HG03558 (cell line): ENCODE measurements at regions not wholly inside any gene's neighbourhood (a gene's known extent, or its start where the extent isn't known, plus 50 kb on each side); places are given as distances from the start of the nearest gene placed in this dataset.

ENCODE experiments used
- ATAC-seq: cut with Tn5 transposase; IDR thresholded peaks from one replicate; pipeline ENCODE4 v1.9.1; 2021; ENCODE audit warnings: moderate number of reproducible peaks; ENCODE audit not compliant: unreplicated experiment; ENCODE audit errors: extremely low read depth

GRCh38 chr6:121020656-121021055, 313.6 kb downstream of the TBC1D32 start:
- no peak for ATAC-seq

GRCh38 chr6:121008553-121008952, 325.7 kb downstream of the TBC1D32 start:
- no peak for ATAC-seq

DNA sequence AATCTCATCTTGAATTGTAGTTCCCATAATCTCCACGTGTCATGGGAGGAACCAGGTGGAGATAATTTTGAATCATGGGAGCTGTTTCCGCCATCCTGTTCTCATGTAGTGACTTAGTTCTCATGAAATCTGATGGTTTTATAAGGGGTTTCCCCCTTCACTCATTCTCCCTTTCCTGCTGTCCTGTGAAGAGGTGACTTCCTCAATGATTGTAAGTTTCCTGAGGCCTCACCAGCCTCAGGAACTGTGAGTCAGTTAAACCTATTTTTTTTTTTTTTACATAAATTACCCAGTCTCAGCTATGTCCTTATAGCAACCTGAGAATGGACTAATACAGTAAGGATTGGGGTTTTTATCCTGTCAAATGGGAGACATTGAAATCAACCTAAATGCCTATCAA, 328.3 kb downstream of the TBC1D32 start:
- ATAC-seq, result no peak

GRCh38 chr6:121000381-121000780, 333.9 kb downstream of the TBC1D32 start:
- ATAC-seq, result no peak

- no peak for ATAC-seq
Observed at GRCh38 chr6:120996340-120996739, 337.9 kb downstream of the TBC1D32 start.

GRCh38 chr6:120994573-120994967, 339.7 kb downstream of the TBC1D32 start:
- ATAC-seq, result no peak

DNA sequence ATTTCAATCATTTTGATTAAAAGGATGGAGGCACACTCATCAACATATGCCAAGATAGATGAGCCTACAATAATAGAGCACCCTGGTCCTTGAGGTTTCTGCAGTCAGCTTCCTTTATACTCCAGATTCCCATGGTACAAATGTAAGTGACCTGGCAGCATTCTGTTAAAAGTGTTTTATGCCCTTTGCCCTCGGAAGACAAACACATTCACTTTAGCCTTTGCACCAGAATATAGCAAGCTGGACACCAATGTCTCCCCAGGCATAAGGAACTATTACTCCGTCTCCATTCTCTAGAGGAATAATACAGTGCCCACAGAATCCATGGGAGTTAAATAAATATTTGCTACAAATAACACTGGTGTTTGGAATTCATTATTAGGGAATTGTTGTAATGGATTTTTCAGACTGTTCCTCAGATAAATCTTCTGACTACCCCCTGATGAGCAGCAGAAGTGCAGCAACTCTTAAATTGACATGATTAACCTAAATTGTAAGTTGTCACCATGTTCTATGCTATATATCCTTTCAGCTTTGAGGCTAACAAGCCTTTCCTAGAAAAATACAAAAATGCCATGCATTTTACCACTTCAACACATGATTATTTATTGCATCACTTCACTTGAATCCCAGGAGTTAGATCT, 340.2 kb downstream of the TBC1D32 start:
- ATAC-seq, result no peak

- no peak for ATAC-seq
Observed at GRCh38 chr6:120992257-120992656, 342.0 kb downstream of the TBC1D32 start.

DNA sequence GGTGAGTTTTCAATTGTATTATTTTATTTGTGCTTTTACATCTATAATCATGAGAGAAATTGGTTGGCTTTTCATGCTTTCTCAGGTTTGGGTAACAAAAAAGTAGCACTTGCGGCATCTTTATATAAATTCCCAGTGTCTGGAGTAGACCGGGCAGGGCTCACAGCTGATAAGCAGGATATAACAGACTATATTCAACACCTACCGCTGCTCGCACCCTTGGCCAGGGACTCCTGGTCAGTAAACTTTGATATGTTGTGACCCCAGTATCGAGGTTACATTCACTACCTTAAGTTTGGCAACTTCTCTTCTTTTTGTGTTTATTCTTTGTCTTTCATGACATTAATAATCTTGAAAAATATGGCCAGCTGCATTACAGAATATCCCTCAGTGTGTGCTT, 343.4 kb downstream of the TBC1D32 start:
- no peak for ATAC-seq

- no peak for ATAC-seq
Observed at GRCh38 chr6:120981835-120982234, 352.4 kb downstream of the TBC1D32 start.

GRCh38 chr6:120966321-120966720, 368.0 kb downstream of the TBC1D32 start:
- no peak for ATAC-seq

- no peak for ATAC-seq
Observed at GRCh38 chr6:120965814-120966213, 368.5 kb downstream of the TBC1D32 start.

- no peak for ATAC-seq
Observed at GRCh38 chr6:120960761-120961160, 373.5 kb downstream of the TBC1D32 start.

DNA sequence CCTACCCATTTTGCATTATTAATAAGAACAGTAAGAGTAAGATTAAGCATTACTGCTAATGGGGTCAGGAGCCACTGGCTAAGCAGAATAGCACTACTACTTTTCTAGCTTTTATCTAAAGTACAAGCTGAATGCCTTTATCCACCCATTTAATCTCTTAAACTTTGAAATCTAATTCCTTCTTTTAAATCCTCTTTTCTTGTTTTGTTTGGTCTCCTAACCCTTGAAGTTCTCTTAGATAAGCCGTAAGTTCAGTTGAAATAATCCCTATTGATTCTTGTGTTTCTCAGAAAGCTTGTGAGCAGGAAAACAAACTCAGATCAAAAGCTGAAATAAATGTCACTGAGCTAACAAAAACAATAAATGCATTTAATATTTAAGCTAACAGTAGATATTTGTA, 380.2 kb downstream of the TBC1D32 start:
- ATAC-seq, result no peak

- no peak for ATAC-seq
Observed at GRCh38 chr6:120951258-120951657, 383.0 kb downstream of the TBC1D32 start.

GRCh38 chr6:120947111-120947510, 387.2 kb downstream of the TBC1D32 start:
- ATAC-seq, result no peak

DNA sequence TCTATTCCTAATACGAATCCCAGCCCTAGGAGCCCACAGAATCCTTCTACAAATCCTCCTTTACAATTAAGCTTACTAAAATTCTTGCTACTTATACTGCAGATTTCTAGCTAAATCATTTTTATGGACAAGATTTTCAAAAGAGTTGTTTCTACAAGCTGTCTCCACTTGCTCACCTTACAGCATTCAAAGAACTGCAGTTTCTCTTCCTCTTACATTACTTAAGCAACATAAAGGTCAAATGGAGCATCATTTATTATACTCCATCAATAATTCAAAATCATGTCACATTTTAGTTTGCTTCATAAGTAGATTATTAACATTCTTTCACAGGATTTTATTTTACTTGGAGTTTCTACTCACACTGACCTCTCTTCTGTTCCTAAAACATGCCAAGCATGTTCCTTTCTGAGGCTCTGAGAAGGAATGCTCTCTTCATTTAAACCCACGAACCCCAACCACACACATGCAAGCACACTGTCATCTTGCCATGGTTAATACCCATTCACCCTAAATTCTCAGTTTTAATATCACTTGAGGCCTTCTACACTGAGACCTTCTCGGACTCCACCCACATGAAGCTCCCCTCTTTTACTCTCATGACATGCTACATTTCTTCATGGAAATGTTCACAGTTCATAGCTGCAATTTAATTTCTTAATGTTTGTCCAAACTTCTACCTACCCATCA, 388.2 kb downstream of the TBC1D32 start:
- ATAC-seq, result no peak

GRCh38 chr6:120938876-120939472, 395.3 kb downstream of the TBC1D32 start:
- ATAC-seq, result peak; percentile 96

- peak; percentile 15 for ATAC-seq
Observed at GRCh38 chr6:120938164-120938875, 396.0 kb downstream of the TBC1D32 start.

- ATAC-seq, result peak; percentile 35
Observed at GRCh38 chr6:120935908-120936307, 398.4 kb downstream of the TBC1D32 start.

GRCh38 chr6:120935016-120935415, 399.3 kb downstream of the TBC1D32 start:
- no peak for ATAC-seq
